Activated CD8-positive, alpha-beta T cell treated with anti-CD3 and anti-CD28 coated beads for 36 hours (primary cell): ENCODE measurements at regions not wholly inside any gene's neighbourhood (a gene's known extent, or its start where the extent isn't known, plus 50 kb on each side); places are given as distances from the start of the nearest gene placed in this dataset.
"Not testable (repeated sequence)": the region's sequence is repeated elsewhere in the genome, so short reads cannot be mapped to it uniquely, and the experiment has no call there.

ENCODE experiments used
- ATAC-seq: fragments of 200-7000 bp; cut with Tn5 transposase; one replicate; pipeline ENCODE4 v1.10.0; 2021; ENCODE audit warnings: mild to moderate bottlenecking, moderate library complexity
- CTCF ChIA-PET: fragments of 350-600 bp; sonication (Branson Sonifier 250); formaldehyde crosslinking; loops from one replicate; lab custom pipeline; 2021; ENCODE audit warnings: antibody characterized with exemption; lab: Charles Lee
- POLR2A ChIA-PET: fragments of 350-600 bp; sonication (Branson Sonifier 250); formaldehyde crosslinking; loops from one replicate; lab custom pipeline; 2021; ENCODE audit warnings: antibody characterized with exemption; lab: Charles Lee
- DNase-seq: peaks from one replicate; pipeline ENCODE4 v3.0.0-alpha.2; 2020
- H3K27ac Mint-ChIP-seq: one replicate; pipeline ENCODE4 v1.8.0; 2021; ENCODE audit warnings: mild to moderate bottlenecking, mixed read lengths
- H3K27me3 Mint-ChIP-seq: one replicate; pipeline ENCODE4 v1.8.0; 2021; ENCODE audit warnings: mixed read lengths
- H3K36me3 Mint-ChIP-seq: one replicate; pipeline ENCODE4 v1.8.0; 2021; ENCODE audit warnings: low read depth, mixed read lengths
- H3K4me1 Mint-ChIP-seq: one replicate; pipeline ENCODE4 v1.8.0; 2021; ENCODE audit warnings: low read depth, mixed read lengths
- H3K4me3 Mint-ChIP-seq: one replicate; pipeline ENCODE4 v1.8.0; 2021; ENCODE audit warnings: mild to moderate bottlenecking, moderate library complexity, mixed read lengths
- H3K9me3 Mint-ChIP-seq: one replicate; pipeline ENCODE4 v1.8.0; 2021; ENCODE audit warnings: mixed read lengths
- CTCF ChIP-seq: fragments of 200-600 bp; IDR thresholded peaks from one replicate; pipeline ENCODE4 v1.8.0; 2022; ENCODE audit warnings: antibody characterized with exemption, mild to moderate bottlenecking
- intact Hi-C: fragments of 100-400 bp; cut with micrococcal nuclease; formaldehyde crosslinking; loops from one replicate; pipeline ENCODE4 v1.10.0; 2022

GRCh38 chrX:42188730-42189129, 265.4 kb upstream of the CASK start:
- no peak overlapping the region for H3K4me3 Mint-ChIP-seq
- no peaks in the 10 kb centered on the region for H3K36me3 Mint-ChIP-seq
- peaks cover 2% of the 10 kb centered on the region for H3K9me3 Mint-ChIP-seq
- DNase-seq (no peak), ATAC-seq (no peak)
- POLR2A ChIA-PET, result no interaction called here
- H3K4me1 Mint-ChIP-seq, result no peaks in the 10 kb centered on the region
- H3K27me3 Mint-ChIP-seq, result no peaks in the 10 kb centered on the region
- no peak for TF ChIP-seq CTCF
- CTCF ChIA-PET, result no interaction called here
- intact Hi-C loops, result no loop called here
- H3K27ac Mint-ChIP-seq, result no peak overlapping the region

DNA sequence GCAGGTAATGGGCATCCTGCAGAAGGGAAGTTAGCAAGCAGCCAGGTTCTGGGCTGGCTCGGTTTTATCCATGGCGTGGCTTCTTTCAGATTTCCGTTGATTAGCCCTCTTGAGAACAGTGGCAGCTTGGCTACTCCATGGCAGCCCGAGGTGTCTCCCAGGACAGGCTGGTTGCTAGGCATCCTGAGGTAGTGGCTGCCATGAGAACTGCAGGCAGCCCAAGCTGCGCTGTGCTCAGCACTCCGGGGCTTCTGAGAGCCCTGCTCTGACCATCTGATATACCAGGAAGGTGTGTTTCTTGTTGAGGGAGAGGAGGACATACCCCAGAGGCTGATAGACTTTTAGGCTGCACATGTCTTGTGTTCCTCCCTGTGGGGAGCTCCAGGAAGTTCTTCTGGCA, 253.4 kb upstream of the CASK start:
- POLR2A ChIA-PET, result no interaction called here
- Mint-ChIP-seq H3K27me3 (no peaks in the 10 kb centered on the region), H3K4me3 (no peak overlapping the region), H3K9me3 (no peaks in the 10 kb centered on the region), H3K4me1 (no peaks in the 10 kb centered on the region), H3K36me3 (no peaks in the 10 kb centered on the region), H3K27ac (no peak overlapping the region)
- no peak for ATAC-seq
- CTCF ChIA-PET, result no interaction called here
- no peak for DNase-seq
- intact Hi-C loops, result no loop called here
- no peak for TF ChIP-seq CTCF

DNA sequence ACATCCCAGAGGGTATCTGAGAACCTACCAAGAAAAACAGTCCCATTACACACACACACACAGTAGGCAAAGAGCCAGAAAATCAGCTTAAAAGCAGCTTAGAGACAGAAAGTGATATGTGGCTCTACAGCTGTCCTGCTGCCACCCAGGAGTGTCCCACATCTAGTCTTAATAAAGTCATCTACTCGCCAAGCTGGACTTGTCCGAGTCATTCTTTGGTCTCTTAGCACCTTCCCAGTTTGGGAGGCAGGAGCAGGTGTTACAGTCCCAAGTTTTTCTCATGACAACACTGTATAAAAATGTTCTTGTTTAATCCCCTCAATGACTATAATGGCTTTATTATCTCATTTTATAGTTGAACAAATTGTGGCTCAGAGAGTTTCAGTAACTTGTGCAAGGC, 252.5 kb upstream of the CASK start:
- Mint-ChIP-seq H3K4me3 (no peak overlapping the region), H3K27ac (no peak overlapping the region), H3K27me3 (no peaks in the 10 kb centered on the region), H3K9me3 (no peaks in the 10 kb centered on the region), H3K4me1 (no peaks in the 10 kb centered on the region), H3K36me3 (no peaks in the 10 kb centered on the region)
- POLR2A ChIA-PET, result no interaction called here
- CTCF ChIA-PET, result no interaction called here
- intact Hi-C loops, result no loop called here
- DNase-seq (no peak), ATAC-seq (no peak)
- no peak for TF ChIP-seq CTCF

DNA sequence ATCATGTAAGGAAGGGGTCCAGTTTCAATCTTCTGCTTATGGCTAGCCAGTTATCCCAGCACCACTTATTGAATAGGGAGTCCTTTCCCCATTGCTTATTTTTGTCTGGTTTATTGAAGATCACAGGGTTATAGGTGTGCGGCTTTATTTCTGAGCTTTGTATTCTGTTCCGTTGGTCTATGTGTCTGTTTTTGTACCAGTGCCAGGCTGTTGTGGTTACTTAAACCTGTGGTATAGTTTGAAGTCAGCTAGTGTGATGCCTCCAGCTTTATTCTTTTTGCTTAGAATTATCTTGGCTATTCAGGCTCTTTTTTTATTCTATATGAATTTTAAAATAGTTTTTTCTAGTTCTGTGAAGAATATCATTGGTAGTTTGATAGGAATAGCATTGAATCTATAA, 234.6 kb upstream of the CASK start:
- H3K9me3 Mint-ChIP-seq, CTCF ChIA-PET, DNase-seq, H3K36me3 Mint-ChIP-seq, ATAC-seq, intact Hi-C loops, H3K27me3 Mint-ChIP-seq, H3K27ac Mint-ChIP-seq, H3K4me3 Mint-ChIP-seq, POLR2A ChIA-PET: not testable (repeated sequence)
- peaks cover 11% of the 10 kb centered on the region for H3K4me1 Mint-ChIP-seq

DNA sequence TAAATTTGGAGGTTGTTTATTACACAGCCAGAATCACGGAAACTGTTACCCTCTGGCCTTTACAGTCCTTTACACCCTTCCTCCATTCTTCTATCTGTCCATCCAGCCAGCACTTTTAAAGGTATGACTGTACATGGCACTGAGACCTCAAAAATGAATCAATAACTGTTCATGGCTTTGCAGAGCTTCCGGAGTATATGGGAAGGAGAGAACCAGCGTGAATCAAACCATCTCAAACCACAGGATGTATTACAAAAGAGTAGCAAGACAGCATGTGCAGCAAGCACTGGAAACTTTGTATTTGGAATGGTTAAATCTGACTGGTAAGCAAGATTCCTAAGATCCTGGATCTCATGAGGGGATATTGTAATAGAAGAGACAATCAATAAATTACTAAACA, 228.5 kb upstream of the CASK start:
- Mint-ChIP-seq H3K4me3 (no peak overlapping the region), H3K27me3 (no peaks in the 10 kb centered on the region), H3K4me1 (peaks cover 6% of the 10 kb centered on the region), H3K27ac (no peak overlapping the region), H3K36me3 (no peaks in the 10 kb centered on the region), H3K9me3 (no peaks in the 10 kb centered on the region)
- DNase-seq, result no peak
- ChIA-PET POLR2A (no interaction called here), CTCF (no interaction called here)
- no peak for TF ChIP-seq CTCF
- intact Hi-C loops, result no loop called here
- no peak for ATAC-seq

- H3K4me1 Mint-ChIP-seq, result peaks cover 6% of the 10 kb centered on the region
- no peaks in the 10 kb centered on the region for H3K36me3 Mint-ChIP-seq
These were observed 226.4 kb upstream of the CASK start for GRCh38 chrX:42149765-42150164.

More at GRCh38 chrX:42149765-42150164, 226.4 kb upstream of the CASK start:
- intact Hi-C loops, result no loop called here
- H3K27me3 Mint-ChIP-seq, result no peaks in the 10 kb centered on the region
- H3K4me3 Mint-ChIP-seq, result no peak overlapping the region
- no peaks in the 10 kb centered on the region for H3K9me3 Mint-ChIP-seq
- ChIA-PET POLR2A (no interaction called here), CTCF (no interaction called here)
- no peak for TF ChIP-seq CTCF
- no peak overlapping the region for H3K27ac Mint-ChIP-seq
- ATAC-seq (no peak), DNase-seq (no peak)
